ENCODE measurements at regions not wholly inside any gene's neighbourhood (a gene's known extent, or its start where the extent isn't known, plus 50 kb on each side); places are given as distances from the start of the nearest gene placed in this dataset.
A peak's percentile ranks its signal among the peaks of the same experiment; 100 is the strongest.

DNA sequence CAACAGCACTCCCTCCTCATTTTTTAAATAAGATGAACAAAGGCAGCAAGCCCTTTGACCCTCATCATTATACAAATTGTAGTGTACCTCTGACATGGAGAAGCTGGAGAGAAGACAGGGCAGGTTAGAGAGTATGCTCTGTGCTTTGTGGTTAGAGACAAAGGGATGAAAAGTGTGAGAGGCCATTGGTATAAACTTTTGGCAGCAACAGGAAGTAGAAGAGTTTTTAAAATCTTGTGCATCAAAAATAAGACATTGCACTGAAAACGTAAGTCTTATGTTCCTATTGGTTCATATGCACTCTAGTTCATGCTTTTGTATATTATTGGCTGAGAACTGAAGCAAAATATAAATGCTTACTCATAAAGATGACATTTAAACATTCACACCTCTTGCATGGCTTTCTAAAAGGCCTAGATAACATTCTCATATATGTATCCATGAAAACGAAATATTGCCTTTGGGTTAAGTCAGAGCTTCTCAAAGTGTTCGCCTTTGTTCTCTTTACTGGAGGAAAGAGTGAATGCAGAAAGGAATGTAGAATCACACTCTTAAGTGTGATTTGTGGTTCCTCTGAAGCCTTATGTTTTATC is 158.0 kb downstream of the PALM2AKAP2 start:
- Histone ChIP-seq H3K4me3 (no peak overlapping the region), H3K27ac (no peak overlapping the region), H3K4me2 (no peak overlapping the region), H3K4me1 (no peaks in the 10 kb centered on the region), H3K9me3 (no peaks in the 10 kb centered on the region)
- peak; percentile 73 for FAIRE-seq
- 41% methylated on average over 3 of the region's 3 CpGs for WGBS (ENCODE audit: missing lambda C conversion rate)
- CTCF ChIA-PET, result interaction anchor here (0.6 to 1.2 kb wide), 2 partner anchors 34 to 83 kb away, joined by 3 read pairs; no protein-coding TSS in a partner anchor
- DNase-seq (ENCODE audit: low read depth in 1 of 2, low spot score in 1 of 2), result no peak
- TF ChIP-seq, protein P1, sequence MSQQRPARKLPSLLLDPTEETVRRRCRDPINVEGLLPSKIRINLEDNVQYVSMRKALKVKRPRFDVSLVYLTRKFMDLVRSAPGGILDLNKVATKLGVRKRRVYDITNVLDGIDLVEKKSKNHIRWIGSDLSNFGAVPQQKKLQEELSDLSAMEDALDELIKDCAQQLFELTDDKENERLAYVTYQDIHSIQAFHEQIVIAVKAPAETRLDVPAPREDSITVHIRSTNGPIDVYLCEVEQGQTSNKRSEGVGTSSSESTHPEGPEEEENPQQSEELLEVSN (IDR thresholded peaks at IDR 0.05; ENCODE audit: borderline replicate concordance, low read depth), result no peak
- TF ChIP-seq SREBF2 (IDR thresholded peaks at IDR 0.05) (no peak), HOXB5 (CRISPR knock-in tag; IDR thresholded peaks at IDR 0.05) (no peak), GATA3 (IDR thresholded peaks at IDR 0.05; ENCODE audit: borderline replicate concordance) (no peak), RFX5 (IDR thresholded peaks at IDR 0.05) (no peak), HOXB13 (CRISPR knock-in tag; IDR thresholded peaks at IDR 0.05; ENCODE audit: low read depth) (no peak), EHF (CRISPR knock-in tag; IDR thresholded peaks at IDR 0.05) (no peak), FOXS1 (CRISPR knock-in tag; IDR thresholded peaks at IDR 0.05) (no peak), MAFK (IDR thresholded peaks at IDR 0.05; ENCODE audit: partially characterized antibody) (no peak), MAZ (IDR thresholded peaks at IDR 0.05; ENCODE audit: borderline replicate concordance, low read depth, low read length) (no peak), KDM1A (IDR thresholded peaks at IDR 0.05; ENCODE audit: low read depth) (no peak), SMC3 (IDR thresholded peaks at IDR 0.05) (no peak)
- TF ChIP-seq, protein P2, sequence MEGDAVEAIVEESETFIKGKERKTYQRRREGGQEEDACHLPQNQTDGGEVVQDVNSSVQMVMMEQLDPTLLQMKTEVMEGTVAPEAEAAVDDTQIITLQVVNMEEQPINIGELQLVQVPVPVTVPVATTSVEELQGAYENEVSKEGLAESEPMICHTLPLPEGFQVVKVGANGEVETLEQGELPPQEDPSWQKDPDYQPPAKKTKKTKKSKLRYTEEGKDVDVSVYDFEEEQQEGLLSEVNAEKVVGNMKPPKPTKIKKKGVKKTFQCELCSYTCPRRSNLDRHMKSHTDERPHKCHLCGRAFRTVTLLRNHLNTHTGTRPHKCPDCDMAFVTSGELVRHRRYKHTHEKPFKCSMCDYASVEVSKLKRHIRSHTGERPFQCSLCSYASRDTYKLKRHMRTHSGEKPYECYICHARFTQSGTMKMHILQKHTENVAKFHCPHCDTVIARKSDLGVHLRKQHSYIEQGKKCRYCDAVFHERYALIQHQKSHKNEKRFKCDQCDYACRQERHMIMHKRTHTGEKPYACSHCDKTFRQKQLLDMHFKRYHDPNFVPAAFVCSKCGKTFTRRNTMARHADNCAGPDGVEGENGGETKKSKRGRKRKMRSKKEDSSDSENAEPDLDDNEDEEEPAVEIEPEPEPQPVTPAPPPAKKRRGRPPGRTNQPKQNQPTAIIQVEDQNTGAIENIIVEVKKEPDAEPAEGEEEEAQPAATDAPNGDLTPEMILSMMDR (IDR thresholded peaks at IDR 0.05), result no peak
- TF ChIP-seq, protein P3, sequence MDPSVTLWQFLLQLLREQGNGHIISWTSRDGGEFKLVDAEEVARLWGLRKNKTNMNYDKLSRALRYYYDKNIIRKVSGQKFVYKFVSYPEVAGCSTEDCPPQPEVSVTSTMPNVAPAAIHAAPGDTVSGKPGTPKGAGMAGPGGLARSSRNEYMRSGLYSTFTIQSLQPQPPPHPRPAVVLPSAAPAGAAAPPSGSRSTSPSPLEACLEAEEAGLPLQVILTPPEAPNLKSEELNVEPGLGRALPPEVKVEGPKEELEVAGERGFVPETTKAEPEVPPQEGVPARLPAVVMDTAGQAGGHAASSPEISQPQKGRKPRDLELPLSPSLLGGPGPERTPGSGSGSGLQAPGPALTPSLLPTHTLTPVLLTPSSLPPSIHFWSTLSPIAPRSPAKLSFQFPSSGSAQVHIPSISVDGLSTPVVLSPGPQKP (IDR thresholded peaks at IDR 0.05; ENCODE audit: low read depth, low read length), result no peak
- POLR2A ChIA-PET, result no interaction called here
- no peak for ATAC-seq

DNA sequence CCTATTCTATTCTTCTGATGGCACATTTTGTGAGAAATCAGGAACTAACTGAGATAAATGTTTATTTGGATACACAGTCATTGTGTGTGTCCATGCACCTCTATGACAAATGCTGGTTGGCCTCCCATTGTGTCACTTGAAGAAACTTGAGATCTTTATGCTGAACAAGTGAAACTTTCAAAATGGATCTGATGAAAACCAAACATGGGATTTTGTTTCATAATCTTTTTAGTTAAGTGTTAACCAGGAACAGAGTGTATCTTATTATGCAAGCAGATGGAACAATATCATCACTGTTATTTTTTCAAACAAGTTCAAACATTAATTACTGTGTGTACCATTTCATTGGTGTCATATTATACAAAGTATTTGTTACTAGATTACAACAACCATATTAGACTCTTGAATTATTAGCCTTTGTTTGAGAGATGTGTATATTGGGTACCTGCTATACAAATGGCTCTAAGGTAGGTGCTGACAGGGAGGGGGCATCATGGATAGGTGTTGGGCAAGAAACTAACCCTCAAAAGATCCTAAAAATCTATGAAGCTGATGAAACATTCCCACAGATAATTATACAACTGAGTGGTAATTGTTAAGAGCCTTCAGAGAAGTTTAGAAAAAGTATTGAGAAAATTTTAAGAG is 159.8 kb downstream of the PALM2AKAP2 start:
- Histone ChIP-seq H3K4me2 (no peak overlapping the region), H3K4me3 (no peak overlapping the region), H3K9me3 (no peaks in the 10 kb centered on the region), H3K4me1 (no peaks in the 10 kb centered on the region), H3K27ac (no peak overlapping the region; a peak in 1 of 6 replicates)
- TF ChIP-seq NFE2L2 (conservative IDR thresholded peaks at IDR 0.05; ENCODE audit: low read length), result no peak
- TF ChIP-seq, protein P3 (IDR thresholded peaks at IDR 0.05; ENCODE audit: low read depth, low read length), result no peak
- no peak for TF ChIP-seq PHF8 (IDR thresholded peaks at IDR 0.05; ENCODE audit: borderline replicate concordance, low read depth)
- TF ChIP-seq RCOR1 (IDR thresholded peaks at IDR 0.05; ENCODE audit: low read depth, low read length), result no peak
- TF ChIP-seq SREBF2 (IDR thresholded peaks at IDR 0.05), result no peak
- TF ChIP-seq RFX5 (IDR thresholded peaks at IDR 0.05), result no peak
- TF ChIP-seq, protein P4, sequence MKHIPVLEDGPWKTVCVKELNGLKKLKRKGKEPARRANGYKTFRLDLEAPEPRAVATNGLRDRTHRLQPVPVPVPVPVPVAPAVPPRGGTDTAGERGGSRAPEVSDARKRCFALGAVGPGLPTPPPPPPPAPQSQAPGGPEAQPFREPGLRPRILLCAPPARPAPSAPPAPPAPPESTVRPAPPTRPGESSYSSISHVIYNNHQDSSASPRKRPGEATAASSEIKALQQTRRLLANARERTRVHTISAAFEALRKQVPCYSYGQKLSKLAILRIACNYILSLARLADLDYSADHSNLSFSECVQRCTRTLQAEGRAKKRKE (CRISPR knock-in tag; IDR thresholded peaks at IDR 0.05; ENCODE audit: low read depth), result no peak
- TF ChIP-seq CBX8 (IDR thresholded peaks at IDR 0.05), result no peak
- no peak for TF ChIP-seq EHF (CRISPR knock-in tag; IDR thresholded peaks at IDR 0.05)
- FAIRE-seq (no peak), DNase-seq (ENCODE audit: low read depth in 1 of 2, low spot score in 1 of 2) (no peak), ATAC-seq (no peak)
- POLR2A ChIA-PET, result no interaction called here
- CTCF ChIA-PET, result no interaction called here

Measured in A549 (cell line).